Non-pigmented ciliary epithelial cell (primary cell): ENCODE measurements at regions not wholly inside any gene's neighbourhood (a gene's known extent, or its start where the extent isn't known, plus 50 kb on each side); places are given as distances from the start of the nearest gene placed in this dataset.

ENCODE experiments used
- DNase-seq: peaks from one replicate; pipeline ENCODE4 v3.0.0-alpha.2; 2010; ENCODE audit warnings: low read depth

GRCh38 chr7:80347173-80347572, 164.7 kb downstream of the GNAT3 start:
- DNase-seq, result no peak

- no peak for DNase-seq
Measured at GRCh38 chr7:80346704-80347103, 165.2 kb downstream of the GNAT3 start.

DNA sequence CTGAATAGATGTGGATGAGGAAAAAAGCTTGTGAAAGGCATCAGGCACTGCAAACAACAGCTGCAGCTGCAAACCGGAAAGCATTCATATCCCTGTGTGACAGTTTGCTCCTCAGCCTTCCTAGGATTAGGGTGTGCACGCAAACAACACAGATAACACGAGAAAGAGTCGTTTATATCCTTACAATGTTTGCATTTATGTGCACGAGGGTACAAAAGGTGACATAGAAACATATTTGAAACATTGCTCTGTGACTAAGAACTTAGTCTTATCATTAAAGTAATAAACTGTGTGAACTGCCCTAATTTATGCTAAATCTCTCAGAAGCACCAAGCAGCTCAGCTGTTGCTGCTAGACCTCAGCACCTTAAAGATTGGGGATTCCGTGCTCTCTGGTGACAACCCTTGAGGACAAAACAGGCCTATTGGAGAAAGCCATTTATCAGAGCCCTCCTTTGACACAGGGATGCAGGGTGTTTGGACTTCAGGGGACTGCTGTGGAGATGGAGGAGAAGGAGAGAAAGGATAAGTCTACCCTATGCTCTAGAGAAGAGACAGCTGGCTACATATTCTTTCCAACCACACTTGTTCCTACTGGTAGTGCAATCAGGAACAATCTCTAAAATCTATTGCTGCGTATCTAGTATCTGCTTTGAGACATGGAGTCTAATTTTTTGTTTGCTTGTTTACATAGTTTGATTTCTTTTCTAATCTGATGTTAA, 176.2 kb downstream of the GNAT3 start:
- no peak for DNase-seq

- DNase-seq, result no peak
Measured at GRCh38 chr7:80334908-80335307, 177.0 kb downstream of the GNAT3 start.

GRCh38 chr7:80334196-80334595, 177.7 kb downstream of the GNAT3 start:
- no peak for DNase-seq

- DNase-seq, result no peak
Measured at GRCh38 chr7:80333040-80333439, 178.8 kb downstream of the GNAT3 start.

DNA sequence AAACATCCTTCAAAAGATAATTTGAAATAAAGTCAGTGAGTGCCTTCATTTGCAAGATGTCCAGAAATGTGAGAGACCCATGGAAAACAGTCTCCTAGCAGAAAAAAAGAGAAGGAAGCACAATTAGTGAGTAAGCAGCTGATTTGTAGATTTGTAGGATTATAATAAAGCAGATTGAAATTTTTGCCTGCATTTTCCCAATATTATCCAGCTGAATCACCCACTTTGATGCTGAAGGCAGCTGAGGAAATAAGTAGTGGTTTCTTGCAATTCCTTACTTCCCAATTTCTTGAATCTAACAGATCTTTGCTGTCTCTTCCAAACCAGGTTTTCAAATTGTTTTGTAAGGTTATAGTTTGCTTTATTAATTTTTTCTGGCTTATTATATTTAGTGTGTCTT, 181.4 kb downstream of the GNAT3 start:
- DNase-seq, result peak; percentile 47

GRCh38 chr7:80324032-80324431, 187.8 kb downstream of the GNAT3 start:
- DNase-seq, result peak; percentile 77

GRCh38 chr7:80319461-80319860, 184.8 kb downstream of the GNAI1 start:
- no peak for DNase-seq

GRCh38 chr7:80318081-80318480, 183.4 kb downstream of the GNAI1 start:
- no peak for DNase-seq

- DNase-seq, result no peak
Measured at GRCh38 chr7:80316811-80317210, 182.2 kb downstream of the GNAI1 start.

DNA sequence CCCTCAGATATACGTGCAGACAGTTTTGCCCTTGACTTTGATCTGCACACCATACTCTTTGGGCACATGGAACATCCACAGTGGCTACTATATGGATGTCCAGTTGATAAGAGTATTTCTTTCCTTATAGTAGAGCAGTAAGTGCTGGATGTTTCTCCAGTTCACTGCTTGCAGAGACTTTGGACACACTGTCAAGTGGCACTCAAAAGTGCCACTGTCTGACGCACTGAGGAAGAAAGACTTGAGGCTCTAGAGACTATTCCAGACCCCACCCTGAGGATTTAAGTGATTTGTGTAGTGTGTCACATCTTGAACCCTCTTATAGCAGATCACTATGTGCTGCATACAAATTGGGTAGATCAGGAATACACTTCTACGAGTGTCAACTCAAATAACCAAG, 179.1 kb downstream of the GNAI1 start:
- DNase-seq, result no peak

DNA sequence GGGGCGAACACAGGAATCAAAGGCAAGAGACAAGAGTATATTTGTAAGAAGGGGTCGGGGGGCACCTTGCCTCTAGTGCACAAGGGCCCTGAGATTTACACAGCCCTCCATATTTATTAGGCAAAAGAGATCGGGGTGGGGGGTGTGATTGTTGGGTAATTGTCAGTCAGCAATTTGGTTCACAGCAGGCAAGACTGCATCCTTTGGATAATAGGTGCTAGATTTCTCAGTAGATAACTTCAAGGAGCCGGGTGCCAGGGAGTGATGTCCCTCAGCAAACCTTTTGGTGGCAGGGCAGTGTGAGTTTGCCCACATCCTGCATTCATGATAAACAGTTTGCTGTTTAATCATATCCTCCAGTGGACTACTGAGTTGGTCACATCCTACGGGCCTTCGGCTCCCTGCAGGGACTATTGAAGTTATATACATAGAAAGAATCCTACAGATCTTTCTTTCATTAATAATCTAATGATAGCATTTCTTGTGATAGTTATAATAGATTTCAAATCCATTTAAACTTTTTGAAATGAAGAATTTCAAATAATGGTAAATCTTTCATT, 178.5 kb downstream of the GNAI1 start:
- no peak for DNase-seq

DNA sequence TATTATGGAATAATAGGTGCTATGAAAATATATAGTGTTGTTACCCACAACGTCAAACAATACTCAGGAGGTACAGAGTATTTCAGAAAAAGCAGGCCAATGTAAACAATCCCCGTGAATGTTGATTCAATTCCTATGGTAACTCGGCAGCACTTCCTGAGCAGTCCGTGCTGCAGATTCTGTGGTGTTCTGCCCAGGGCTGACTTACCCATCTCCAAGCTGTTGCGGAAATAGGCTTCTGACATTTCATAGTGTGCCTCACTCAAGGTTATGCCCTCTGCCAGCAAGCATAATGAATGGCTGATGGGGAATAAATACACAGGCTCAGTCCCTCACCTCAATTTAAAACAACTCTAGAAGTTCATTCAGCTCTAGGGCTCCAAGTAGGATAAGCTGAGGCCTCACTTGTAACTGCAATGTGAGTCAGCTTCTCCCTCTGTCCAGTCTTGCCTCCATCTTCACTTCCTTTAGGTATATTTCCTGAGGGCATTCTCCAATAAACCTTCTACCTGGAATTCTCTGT, 177.6 kb downstream of the GNAI1 start:
- DNase-seq, result peak; percentile 71

DNA sequence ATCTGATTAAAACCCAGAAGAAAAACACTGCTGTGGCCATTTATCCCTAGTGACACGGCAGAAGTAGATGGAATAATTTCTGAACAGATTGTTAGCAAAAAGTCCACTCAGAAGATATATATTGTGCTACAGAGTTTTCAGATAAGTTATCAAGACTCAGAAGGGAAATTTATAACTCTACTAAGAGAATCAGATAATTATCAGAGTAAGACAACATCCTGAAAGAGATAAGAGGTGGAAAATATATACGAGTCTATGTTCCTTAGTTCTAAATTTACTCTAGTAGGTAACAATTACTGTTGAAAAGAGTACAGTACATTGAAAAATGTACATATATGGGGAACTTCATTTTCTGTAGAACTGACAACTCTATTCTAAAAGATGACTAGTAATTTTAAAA, 176.7 kb downstream of the GNAI1 start:
- DNase-seq, result no peak

DNA sequence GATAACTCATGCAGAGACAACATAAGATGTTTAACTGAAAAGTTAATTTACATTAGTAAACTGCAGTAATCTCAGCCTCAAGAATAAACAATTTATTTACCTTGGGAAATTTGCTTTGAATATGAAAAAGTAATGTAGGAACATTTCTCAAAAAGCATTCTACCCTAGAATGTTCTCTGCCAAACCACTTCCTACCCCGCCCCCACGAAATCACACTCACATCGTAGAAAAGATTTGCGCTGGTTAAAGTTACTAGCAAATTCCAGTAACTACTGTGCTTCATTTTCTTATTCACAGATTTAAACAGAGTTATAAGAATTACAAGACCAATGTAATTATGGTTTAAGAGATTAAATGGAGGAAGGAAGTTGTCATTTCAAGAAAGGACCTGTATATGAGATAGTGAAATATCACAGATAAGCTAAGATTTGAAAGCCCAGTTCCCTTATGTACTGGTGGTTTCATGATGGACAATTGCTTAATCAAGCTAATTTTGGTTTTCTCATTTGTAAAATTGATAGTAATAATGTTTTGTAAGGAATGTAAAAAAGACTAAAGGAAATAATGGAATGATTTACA, 175.4 kb downstream of the GNAI1 start:
- no peak for DNase-seq

DNA sequence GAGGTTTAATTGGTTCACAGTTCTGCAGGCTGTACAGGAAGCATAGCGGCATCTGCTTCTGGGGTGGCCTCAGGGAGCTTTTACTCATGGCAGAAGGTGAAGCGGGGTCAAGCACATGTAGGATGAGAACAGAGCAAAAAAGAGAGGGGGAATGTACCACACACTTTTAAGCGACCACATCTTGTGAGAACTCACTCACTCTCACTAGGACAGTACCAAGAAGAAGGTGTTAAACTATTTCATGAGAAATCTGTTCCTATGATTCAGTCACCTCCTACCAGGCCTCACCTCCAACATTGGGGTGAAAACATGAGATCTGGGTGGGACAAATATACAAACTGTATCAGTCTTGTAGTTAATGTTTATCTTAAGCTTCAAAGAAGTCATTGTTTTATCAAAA, 174.7 kb downstream of the GNAI1 start:
- DNase-seq, result no peak

- peak; percentile 19 for DNase-seq
Measured at GRCh38 chr7:80307227-80307856, 172.7 kb downstream of the GNAI1 start.

DNA sequence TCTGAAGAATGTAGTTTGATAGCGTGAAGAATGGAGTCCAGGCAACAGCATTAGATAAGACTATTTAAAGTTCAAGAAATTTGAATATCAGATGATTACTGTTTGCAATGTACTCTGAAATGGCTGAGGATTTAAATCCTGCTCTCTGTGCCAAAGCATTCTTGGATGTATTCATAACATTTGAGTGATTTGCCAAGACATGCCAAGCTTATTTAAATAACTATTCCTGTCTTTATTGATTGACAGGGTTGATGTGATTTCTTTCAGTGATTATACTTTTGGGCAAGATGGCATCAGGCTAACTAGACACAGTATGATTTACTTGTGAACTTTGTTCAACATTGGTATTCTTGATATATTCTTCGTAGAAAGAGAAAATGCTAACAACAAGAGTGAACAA, 168.7 kb downstream of the GNAI1 start:
- DNase-seq, result no peak

GRCh38 chr7:80302636-80303035, 168.0 kb downstream of the GNAI1 start:
- no peak for DNase-seq

GRCh38 chr7:80302078-80302477, 167.4 kb downstream of the GNAI1 start:
- DNase-seq, result no peak

GRCh38 chr7:80298201-80298600, 163.6 kb downstream of the GNAI1 start:
- DNase-seq, result no peak

DNA sequence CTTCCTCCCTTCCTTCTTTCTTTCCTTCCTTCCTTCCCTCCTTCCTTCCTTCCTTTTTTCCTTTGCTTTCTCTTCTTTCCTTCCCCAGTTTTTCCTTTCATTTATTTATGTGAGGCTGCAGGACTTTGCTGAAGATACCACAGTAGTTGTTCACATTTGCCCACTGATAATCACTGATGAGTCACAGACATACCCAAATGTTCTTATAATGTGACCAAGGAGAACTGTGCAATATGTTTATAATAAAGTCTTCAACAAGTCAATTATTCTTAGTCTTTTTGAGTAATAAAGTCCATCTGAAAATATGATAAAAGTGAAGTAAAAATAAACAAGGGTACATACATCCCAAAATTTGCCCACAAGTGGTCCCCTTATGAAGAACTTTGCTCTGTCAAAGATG, 159.7 kb downstream of the GNAI1 start:
- no peak for DNase-seq
